Activated CD8-positive, alpha-beta T cell treated with anti-CD3 and anti-CD28 coated beads for 36 hours (primary cell): ENCODE measurements at regions not wholly inside any gene's neighbourhood (a gene's known extent, or its start where the extent isn't known, plus 50 kb on each side); places are given as distances from the start of the nearest gene placed in this dataset.

ENCODE experiments used
- ATAC-seq: fragments of 200-7000 bp; cut with Tn5 transposase; one replicate; pipeline ENCODE4 v1.10.0; 2021; ENCODE audit warnings: mild to moderate bottlenecking, moderate library complexity
- CTCF ChIA-PET: fragments of 350-600 bp; sonication (Branson Sonifier 250); formaldehyde crosslinking; loops from one replicate; lab custom pipeline; 2021; ENCODE audit warnings: antibody characterized with exemption; lab: Charles Lee
- POLR2A ChIA-PET: fragments of 350-600 bp; sonication (Branson Sonifier 250); formaldehyde crosslinking; loops from one replicate; lab custom pipeline; 2021; ENCODE audit warnings: antibody characterized with exemption; lab: Charles Lee
- DNase-seq: peaks from one replicate; pipeline ENCODE4 v3.0.0-alpha.2; 2020
- H3K27ac Mint-ChIP-seq: one replicate; pipeline ENCODE4 v1.8.0; 2021; ENCODE audit warnings: mild to moderate bottlenecking, mixed read lengths
- H3K27me3 Mint-ChIP-seq: one replicate; pipeline ENCODE4 v1.8.0; 2021; ENCODE audit warnings: mixed read lengths
- H3K36me3 Mint-ChIP-seq: one replicate; pipeline ENCODE4 v1.8.0; 2021; ENCODE audit warnings: low read depth, mixed read lengths
- H3K4me1 Mint-ChIP-seq: one replicate; pipeline ENCODE4 v1.8.0; 2021; ENCODE audit warnings: low read depth, mixed read lengths
- H3K4me3 Mint-ChIP-seq: one replicate; pipeline ENCODE4 v1.8.0; 2021; ENCODE audit warnings: mild to moderate bottlenecking, moderate library complexity, mixed read lengths
- H3K9me3 Mint-ChIP-seq: one replicate; pipeline ENCODE4 v1.8.0; 2021; ENCODE audit warnings: mixed read lengths
- CTCF ChIP-seq: fragments of 200-600 bp; IDR thresholded peaks from one replicate; pipeline ENCODE4 v1.8.0; 2022; ENCODE audit warnings: antibody characterized with exemption, mild to moderate bottlenecking
- intact Hi-C: fragments of 100-400 bp; cut with micrococcal nuclease; formaldehyde crosslinking; loops from one replicate; pipeline ENCODE4 v1.10.0; 2022

GRCh38 chr18:41666231-41666630, 288.8 kb upstream of the PIK3C3 start:
- Mint-ChIP-seq H3K36me3 (no peaks in the 10 kb centered on the region), H3K27ac (no peak overlapping the region), H3K4me3 (no peak overlapping the region), H3K27me3 (no peaks in the 10 kb centered on the region), H3K9me3 (peaks cover 6% of the 10 kb centered on the region), H3K4me1 (no peaks in the 10 kb centered on the region)
- ATAC-seq: no peak
- DNase-seq: no peak
- ChIA-PET CTCF (no interaction called here), POLR2A (no interaction called here)
- TF ChIP-seq CTCF: no peak
- intact Hi-C loops: no loop called here

GRCh38 chr18:41665210-41665609, 289.8 kb upstream of the PIK3C3 start:
- Mint-ChIP-seq H3K27me3 (no peaks in the 10 kb centered on the region), H3K4me1 (no peaks in the 10 kb centered on the region), H3K9me3 (peaks cover 6% of the 10 kb centered on the region), H3K4me3 (no peak overlapping the region), H3K36me3 (no peaks in the 10 kb centered on the region), H3K27ac (no peak overlapping the region)
- ATAC-seq: no peak
- no peak for DNase-seq
- CTCF ChIA-PET: no interaction called here
- intact Hi-C loops: no loop called here
- TF ChIP-seq CTCF: no peak
- POLR2A ChIA-PET: no interaction called here

- H3K4me1 Mint-ChIP-seq: no peaks in the 10 kb centered on the region
- intact Hi-C loops: no loop called here
- POLR2A ChIA-PET: no interaction called here
- H3K9me3 Mint-ChIP-seq: peaks cover 3% of the 10 kb centered on the region
- ATAC-seq (no peak), DNase-seq (no peak)
- CTCF ChIA-PET: no interaction called here
- no peaks in the 10 kb centered on the region for H3K36me3 Mint-ChIP-seq
- TF ChIP-seq CTCF: no peak
- no peak overlapping the region for H3K4me3 Mint-ChIP-seq
- no peaks in the 10 kb centered on the region for H3K27me3 Mint-ChIP-seq
- no peak overlapping the region for H3K27ac Mint-ChIP-seq
Measured at GRCh38 chr18:41660654-41661053, 294.4 kb upstream of the PIK3C3 start.

GRCh38 chr18:41659438-41660130, 295.4 kb upstream of the PIK3C3 start:
- ATAC-seq: no peak
- CTCF ChIA-PET: no interaction called here

GRCh38 chr18:41657189-41657588, 297.8 kb upstream of the PIK3C3 start:
- DNase-seq: no peak

More at GRCh38 chr18:41659438-41660130, 295.4 kb upstream of the PIK3C3 start:
- Mint-ChIP-seq H3K4me3 (no peak overlapping the region), H3K9me3 (peaks cover 4% of the 10 kb centered on the region), H3K27me3 (no peaks in the 10 kb centered on the region), H3K27ac (no peak overlapping the region), H3K4me1 (no peaks in the 10 kb centered on the region), H3K36me3 (no peaks in the 10 kb centered on the region)
- TF ChIP-seq CTCF: no peak
- POLR2A ChIA-PET: no interaction called here
- intact Hi-C loops: no loop called here
- no peak for DNase-seq

More at GRCh38 chr18:41657189-41657588, 297.8 kb upstream of the PIK3C3 start:
- H3K27me3 Mint-ChIP-seq: no peaks in the 10 kb centered on the region
- no peaks in the 10 kb centered on the region for H3K36me3 Mint-ChIP-seq
- peaks cover 4% of the 10 kb centered on the region for H3K9me3 Mint-ChIP-seq
- intact Hi-C loops: no loop called here
- H3K4me3 Mint-ChIP-seq: no peak overlapping the region
- ChIA-PET CTCF (no interaction called here), POLR2A (no interaction called here)
- no peaks in the 10 kb centered on the region for H3K4me1 Mint-ChIP-seq
- no peak overlapping the region for H3K27ac Mint-ChIP-seq
- no peak for ATAC-seq
- TF ChIP-seq CTCF: no peak
